GM19351 (cell line): ENCODE measurements at regions not wholly inside any gene's neighbourhood (a gene's known extent, or its start where the extent isn't known, plus 50 kb on each side); places are given as distances from the start of the nearest gene placed in this dataset.
"Not testable (repeated sequence)": the region's sequence is repeated elsewhere in the genome, so short reads cannot be mapped to it uniquely, and the experiment has no call there.

Experiments
- ATAC-seq: cut with Tn5 transposase; IDR thresholded peaks from one replicate; pipeline ENCODE4 v1.9.1; 2021; ENCODE audit warnings: mild to moderate bottlenecking, moderate library complexity; ENCODE audit not compliant: unreplicated experiment

DNA sequence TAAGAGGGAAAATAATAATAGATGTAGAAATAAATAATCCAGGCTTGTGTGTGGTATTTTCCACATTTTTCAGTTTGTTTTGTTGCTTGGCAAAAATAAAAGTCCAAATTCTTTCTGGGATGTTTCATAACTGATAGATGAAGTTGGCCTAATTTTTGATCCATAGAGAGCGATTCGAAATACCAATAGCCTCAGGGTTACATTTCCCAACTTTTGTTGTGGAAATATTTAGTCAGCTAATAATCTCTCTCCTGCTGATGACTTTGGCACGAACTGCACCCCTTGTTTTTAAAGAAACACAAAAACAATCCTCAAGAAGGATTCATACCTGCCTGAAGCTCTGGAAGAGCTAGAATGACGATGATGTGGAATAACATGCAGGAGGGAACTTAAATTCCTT, 483.2 kb downstream of the ADRA2A start:
- no peak for ATAC-seq

GRCh38 chr10:111561124-111561523, 484.3 kb downstream of the ADRA2A start:
- no peak for ATAC-seq

- no peak for ATAC-seq
These were observed 488.7 kb downstream of the ADRA2A start for GRCh38 chr10:111565542-111565941.

DNA sequence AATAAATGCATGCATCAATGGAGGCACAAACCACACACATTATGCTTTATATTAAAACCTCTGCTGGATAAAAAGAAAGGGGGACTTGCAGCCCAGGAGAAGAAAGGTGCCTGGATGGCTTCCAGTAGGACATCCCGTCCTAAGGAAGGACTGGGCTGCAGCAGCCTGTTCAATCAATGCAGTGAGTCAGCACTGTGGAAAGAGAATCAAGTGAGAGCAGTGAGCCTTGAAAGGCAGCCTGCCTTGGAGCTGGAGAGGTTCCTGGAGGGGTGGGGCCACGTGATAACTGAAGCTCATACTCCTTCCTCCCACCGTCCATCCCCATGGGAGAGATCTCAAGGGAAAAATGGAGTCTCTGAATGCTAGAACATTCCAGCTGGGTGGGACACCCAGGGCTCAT, 501.2 kb downstream of the ADRA2A start:
- no peak for ATAC-seq

DNA sequence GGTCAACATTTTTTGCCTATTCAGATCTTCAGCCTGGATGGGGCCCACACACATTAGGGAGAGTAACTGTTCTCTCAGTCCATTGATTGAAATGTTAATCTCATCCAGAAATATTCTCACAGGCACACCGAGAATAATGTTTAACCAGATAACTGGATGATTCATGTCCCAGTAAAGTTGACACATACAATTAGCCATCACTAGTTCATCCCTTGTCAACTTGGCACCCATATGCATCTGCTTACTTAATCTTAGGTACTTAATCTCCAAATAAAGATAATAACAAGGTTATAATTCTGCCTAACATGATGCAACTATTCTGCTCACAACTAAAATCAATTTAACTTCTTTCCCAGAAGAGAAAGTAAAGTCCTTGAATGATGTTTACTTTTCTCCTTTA, 502.6 kb downstream of the ADRA2A start:
- ATAC-seq = no peak

DNA sequence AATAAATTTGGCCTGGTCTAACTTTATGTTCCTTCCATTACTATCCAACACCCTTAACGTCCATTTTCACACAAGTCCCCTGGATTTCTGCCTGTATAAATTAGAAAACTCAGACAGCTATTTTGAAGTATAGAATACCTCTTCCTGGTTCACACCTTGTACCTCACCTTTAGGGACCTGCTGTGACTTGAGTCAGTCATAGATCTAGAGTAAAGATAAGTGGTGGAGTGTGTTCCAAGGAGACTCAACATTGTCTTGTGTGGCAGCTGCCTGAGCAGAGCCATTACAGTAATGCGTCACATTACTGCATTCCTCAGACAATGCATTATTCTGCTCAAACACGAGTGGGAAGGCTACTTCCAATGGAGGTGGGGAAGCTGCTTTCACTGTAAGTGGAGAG, 513.9 kb downstream of the ADRA2A start:
- ATAC-seq = no peak

- no peak for ATAC-seq
These were observed 516.7 kb downstream of the ADRA2A start for GRCh38 chr10:111593578-111593977.

GRCh38 chr10:111595173-111595572, 518.3 kb downstream of the ADRA2A start:
- no peak for ATAC-seq

DNA sequence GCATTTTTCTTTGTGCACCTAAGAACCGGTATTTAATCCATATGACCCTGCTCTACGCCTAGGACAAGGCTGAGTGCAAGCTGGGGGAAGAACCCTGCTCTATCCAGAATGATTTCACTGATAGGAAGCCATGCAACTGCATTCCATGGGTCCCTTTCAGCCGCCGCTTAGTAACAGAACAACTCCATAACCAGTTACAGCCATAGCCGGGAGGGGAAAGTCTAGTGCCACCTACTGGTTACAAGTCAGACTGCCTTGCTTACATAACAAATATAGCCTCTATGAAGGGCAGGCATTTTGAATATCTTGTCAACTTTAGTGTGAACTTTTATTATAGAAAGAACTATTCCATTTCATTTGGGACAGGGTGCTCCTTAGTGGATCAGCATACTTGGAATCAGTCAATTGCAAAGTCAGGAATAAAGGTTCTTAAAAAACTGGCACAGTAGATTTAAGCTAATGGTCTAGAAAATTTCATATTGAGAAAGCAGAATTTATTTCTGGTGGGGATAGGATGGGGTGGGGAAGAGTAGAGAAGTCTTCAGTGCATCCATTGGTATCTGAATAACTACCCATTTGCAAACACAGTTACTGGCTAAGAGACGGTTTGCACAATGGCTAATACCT, 521.7 kb downstream of the ADRA2A start:
- peak; percentile 99 for ATAC-seq

GRCh38 chr10:111599943-111600342, 523.1 kb downstream of the ADRA2A start:
- ATAC-seq = no peak

- no peak for ATAC-seq
These were observed 523.9 kb downstream of the ADRA2A start for GRCh38 chr10:111600772-111601171.

DNA sequence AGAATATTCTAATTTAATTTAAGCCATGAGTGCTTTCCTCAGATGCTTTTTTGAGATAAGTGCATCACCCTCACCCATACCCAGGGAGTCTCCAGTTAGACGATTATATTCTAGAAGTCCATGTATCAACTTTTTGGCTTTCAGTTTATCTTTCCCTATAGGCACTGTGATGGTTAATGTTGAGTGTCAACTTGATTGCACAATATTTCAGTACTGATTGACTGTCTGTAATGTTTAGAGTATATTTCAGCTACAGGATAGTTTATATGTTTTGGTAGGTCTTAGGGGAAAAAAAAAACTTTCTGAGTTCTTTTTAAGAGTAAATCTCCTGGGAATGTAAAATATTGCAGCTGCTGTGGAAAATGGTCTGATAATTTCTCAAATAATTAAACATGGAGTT, 535.4 kb downstream of the ADRA2A start:
- no peak for ATAC-seq

DNA sequence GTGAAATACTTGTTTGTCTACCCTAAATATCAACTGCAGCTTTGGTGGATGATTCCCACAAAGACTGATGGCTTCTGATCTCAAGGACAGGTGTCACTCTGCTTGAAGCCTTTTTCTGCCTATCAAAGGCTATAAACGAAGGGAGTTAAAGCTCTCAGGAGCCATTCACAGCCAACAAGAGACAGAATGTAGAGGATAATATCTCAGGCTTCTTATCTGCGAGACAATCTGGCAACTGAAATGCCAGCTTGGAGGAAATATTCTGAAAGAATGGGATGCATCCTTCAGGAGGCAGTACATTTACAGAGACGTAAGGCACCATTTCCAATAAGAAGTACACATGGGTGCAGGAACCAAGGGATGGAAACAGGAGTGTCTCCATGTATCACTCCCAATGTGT, 549.4 kb downstream of the GPAM start:
- no peak for ATAC-seq

DNA sequence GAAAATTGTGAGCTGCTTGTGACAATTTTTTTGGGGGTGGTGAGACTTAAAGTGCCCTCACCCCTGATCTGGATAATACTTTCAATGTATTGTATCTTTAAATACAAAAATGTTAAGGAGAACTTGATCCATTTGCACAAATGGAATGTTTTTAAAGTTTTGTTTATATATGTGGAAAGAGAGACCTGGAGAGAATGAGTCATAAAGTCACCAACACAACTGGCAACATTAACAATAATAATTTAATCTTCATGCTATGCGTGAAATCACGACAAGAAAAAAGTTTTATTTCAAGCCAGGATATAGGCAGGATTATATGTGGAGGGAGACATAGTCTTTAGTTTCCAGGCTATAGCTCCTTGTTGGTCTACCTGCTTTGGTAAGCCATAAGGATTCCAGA, 537.5 kb downstream of the GPAM start:
- ATAC-seq = no peak

DNA sequence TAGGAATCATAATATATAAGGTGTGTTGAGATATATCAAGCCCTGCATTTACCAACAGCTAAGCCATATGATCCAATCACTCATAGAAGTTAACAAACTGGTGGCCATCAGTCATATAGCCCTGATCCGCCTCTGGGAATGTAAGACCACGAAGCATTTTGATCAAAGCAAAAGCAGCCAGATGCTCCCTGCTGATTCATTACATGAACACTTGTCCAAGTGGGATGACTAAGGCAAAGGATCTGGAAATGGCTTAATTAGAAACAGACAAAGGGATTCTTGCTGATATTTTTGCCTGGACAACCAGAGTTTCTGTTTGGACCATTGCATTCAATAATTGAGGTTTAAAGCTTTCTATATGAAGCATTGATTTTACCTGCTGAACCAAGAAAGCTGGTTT, 535.5 kb downstream of the GPAM start:
- ATAC-seq = no peak

DNA sequence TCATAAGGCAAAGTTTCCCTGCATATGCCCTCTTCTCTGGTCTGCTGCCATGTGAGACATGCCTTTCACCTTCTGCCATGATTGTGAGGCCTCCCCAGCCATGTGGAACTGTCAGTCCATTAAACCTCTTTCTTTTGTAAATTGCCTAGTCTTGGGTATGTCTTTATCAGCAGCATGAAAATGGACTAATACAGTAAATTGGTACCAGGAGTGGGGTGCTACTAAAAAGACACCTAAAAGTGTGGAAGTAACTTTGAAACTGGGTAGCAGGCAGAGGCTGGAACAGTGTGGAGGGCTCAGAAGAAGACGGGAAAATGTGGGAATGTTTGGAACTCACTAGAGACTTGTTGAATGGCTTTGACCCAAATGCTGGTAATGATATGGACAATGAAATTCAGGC, 534.5 kb downstream of the GPAM start:
- ATAC-seq = not testable (repeated sequence)

GRCh38 chr10:111650088-111650487, 533.5 kb downstream of the GPAM start:
- no peak for ATAC-seq

GRCh38 chr10:111656066-111656465, 527.5 kb downstream of the GPAM start:
- no peak for ATAC-seq

- no peak for ATAC-seq
These were observed 505.8 kb downstream of the GPAM start for GRCh38 chr10:111677759-111678158.

DNA sequence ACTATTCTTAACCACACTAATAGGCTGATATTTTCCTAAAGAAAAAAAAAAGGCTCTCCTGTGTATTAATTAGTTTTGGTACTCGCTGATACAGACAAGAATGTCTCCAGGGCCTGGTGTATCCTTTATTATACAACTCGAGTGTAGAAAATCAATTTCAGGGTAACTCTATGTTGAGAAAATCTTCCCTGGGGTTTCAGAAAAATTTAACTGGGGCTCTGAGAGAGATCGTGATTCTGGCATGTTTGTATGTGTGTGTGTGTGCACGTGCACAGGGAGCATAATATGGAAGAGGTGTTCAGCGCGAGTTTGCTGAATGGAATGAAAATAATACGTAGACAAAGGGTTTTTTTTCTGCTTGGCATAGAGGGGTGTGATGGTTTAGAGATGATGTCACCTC, 496.8 kb downstream of the GPAM start:
- ATAC-seq = no peak

- no peak for ATAC-seq
These were observed 484.9 kb downstream of the GPAM start for GRCh38 chr10:111698711-111699110.

DNA sequence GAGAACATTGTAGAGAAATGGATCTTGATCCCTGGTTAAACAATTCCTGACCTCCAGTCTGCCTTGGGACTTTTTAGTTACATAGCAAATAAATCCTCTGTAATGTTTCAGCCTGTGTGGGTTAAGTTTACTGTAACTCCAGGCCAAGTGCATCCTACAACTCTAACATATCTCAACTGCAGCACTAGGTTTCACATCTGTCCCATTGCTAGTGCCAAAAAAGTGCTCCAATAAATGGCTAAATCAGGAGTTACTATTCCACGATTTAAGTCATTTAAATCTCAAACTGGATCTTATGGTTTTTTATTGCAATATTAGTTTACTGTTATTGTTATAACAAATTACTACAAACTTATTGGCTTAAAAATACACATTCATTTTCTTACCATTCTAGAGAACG, 479.6 kb downstream of the GPAM start:
- ATAC-seq = no peak

DNA sequence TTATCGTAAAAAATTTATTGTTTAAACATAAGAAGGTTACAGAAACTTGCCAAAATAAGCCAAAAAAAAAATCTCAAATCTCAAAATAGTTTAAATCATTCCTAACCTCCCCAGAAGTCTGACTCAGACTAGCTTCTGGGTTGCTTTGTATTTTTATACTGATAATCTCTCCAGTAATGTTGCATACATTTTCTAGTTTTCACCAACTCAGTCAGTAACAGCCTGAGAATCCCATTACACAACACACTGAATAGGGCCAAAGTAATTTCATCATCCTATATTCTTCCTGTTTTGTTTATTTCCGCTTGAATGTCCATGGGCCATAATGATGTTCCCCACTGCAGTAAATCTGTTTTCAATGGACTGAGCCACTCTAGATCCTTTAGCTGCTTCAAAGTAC, 478.5 kb downstream of the GPAM start:
- ATAC-seq = no peak
